Renal cortex interstitium (tissue), 11 donors: ENCODE measurements at regions not wholly inside any gene's neighbourhood (a gene's known extent, or its start where the extent isn't known, plus 50 kb on each side); places are given as distances from the start of the nearest gene placed in this dataset.

Source experiments
- DNase-seq, 11 donors: peaks; one replicate each; pipeline ENCODE4 v3.0.0-alpha.2; 2013; ENCODE audit warnings: low read depth in 9 of 11, low spot score in 4 of 11; ENCODE audit errors: extremely low read depth in 1 of 11

GRCh38 chr13:38514575-38514974 lies 164.9 kb downstream of the UFM1 start:
- peak in 5 of 11 donors; percentile 3 to 17 (median 4) for DNase-seq

GRCh38 chr13:38518328-38518727 lies 168.5 kb upstream of the FREM2 start:
- no peak for DNase-seq

GRCh38 chr13:38519229-38519911 lies 167.5 kb upstream of the FREM2 start:
- no peak for DNase-seq

- DNase-seq: no peak
Measured at GRCh38 chr13:38520041-38520440, 166.8 kb upstream of the FREM2 start.

- no peak for DNase-seq
Measured at GRCh38 chr13:38527140-38527539, 159.7 kb upstream of the FREM2 start.

- DNase-seq: no peak
Measured at GRCh38 chr13:38528986-38529385, 157.9 kb upstream of the FREM2 start.

- peak in 7 of 11 donors; percentile 5 to 25 (median 13) for DNase-seq
Measured at GRCh38 chr13:38530492-38530891, 156.4 kb upstream of the FREM2 start.

- DNase-seq: no peak
Measured at GRCh38 chr13:38535261-38535660, 151.6 kb upstream of the FREM2 start.

- no peak for DNase-seq
Measured at GRCh38 chr13:38537051-38537450, 149.8 kb upstream of the FREM2 start.

GRCh38 chr13:38538422-38538821 lies 148.5 kb upstream of the FREM2 start:
- DNase-seq: no peak

GRCh38 chr13:38539632-38540031 lies 147.2 kb upstream of the FREM2 start:
- DNase-seq: no peak

GRCh38 chr13:38542601-38543000 lies 144.3 kb upstream of the FREM2 start:
- DNase-seq: no peak

- no peak for DNase-seq
Measured at GRCh38 chr13:38543561-38543960, 143.3 kb upstream of the FREM2 start.

GRCh38 chr13:38563739-38564138 lies 123.1 kb upstream of the FREM2 start:
- DNase-seq: no peak

GRCh38 chr13:38564256-38565150 lies 122.4 kb upstream of the FREM2 start:
- DNase-seq: peak in 6 of 11 donors; percentile 4 to 32 (median 11)

GRCh38 chr13:38566023-38566422 lies 120.9 kb upstream of the FREM2 start:
- no peak for DNase-seq

GRCh38 chr13:38566519-38566918 lies 120.4 kb upstream of the FREM2 start:
- DNase-seq: no peak

GRCh38 chr13:38570706-38571105 lies 116.2 kb upstream of the FREM2 start:
- no peak for DNase-seq

GRCh38 chr13:38575427-38575826 lies 111.5 kb upstream of the FREM2 start:
- DNase-seq: no peak

GRCh38 chr13:38577048-38577447 lies 109.8 kb upstream of the FREM2 start:
- DNase-seq: no peak
